C4-2B (cell line): ENCODE measurements at regions not wholly inside any gene's neighbourhood (a gene's known extent, or its start where the extent isn't known, plus 50 kb on each side); places are given as distances from the start of the nearest gene placed in this dataset.

Experiments
- CTCF ChIP-seq: fragments of 450-650 bp; conservative IDR thresholded peaks from 2 replicates; pipeline ENCODE4 v1.5.1; 2017; ENCODE audit warnings: mild to moderate bottlenecking
- ZFX ChIP-seq: fragments of 450-650 bp; IDR thresholded peaks from 2 replicates; pipeline ENCODE4 v1.6.1; 2017

- TF ChIP-seq CTCF (no peak), ZFX (no peak)
Measured at GRCh38 chr7:81420526-81421226, 349.2 kb downstream of the HGF start.
